ENCODE measurements at regions not wholly inside any gene's neighbourhood (a gene's known extent, or its start where the extent isn't known, plus 50 kb on each side); places are given as distances from the start of the nearest gene placed in this dataset.

DNA sequence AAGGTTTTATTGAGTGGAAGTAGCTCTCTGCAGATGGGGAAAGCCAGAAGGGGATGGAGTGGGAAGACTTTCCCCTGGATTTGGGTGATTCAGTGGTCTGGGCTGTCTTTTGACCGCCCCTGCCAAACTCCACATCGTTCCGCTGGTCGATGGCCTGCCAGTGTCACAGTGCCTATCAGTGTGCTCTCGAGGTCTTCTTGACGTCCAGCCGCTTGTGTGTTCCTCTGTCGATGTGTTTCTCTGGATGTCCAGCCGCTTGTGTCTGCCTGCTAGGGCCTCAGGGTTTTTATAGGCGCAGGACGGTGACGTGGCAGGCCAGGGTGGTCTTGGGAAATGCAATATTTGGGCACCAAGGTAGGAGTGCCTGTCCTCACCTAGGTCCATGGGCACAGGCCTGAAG is 1371.4 kb upstream of the PIK3C3 start:
- no peak for DNase-seq

DNA sequence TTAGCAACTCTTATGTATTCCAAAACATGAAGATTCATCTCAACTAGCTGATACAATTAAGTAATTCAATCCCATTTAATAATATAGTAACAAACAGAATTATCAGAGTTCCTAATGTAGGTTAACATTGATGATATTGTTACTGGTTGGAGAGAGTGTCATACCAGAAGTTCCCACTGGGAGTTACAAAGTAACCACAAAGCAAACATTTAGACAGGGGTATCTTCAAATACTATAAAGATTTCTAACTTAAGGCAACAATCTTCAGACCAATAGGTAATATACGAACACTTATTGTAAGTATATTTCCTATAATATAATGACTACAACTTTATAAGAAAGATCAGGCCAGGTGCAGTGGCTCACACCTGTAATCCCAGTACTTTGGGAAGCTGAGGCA is 1372.9 kb upstream of the PIK3C3 start:
- DNase-seq, result no peak

DNA sequence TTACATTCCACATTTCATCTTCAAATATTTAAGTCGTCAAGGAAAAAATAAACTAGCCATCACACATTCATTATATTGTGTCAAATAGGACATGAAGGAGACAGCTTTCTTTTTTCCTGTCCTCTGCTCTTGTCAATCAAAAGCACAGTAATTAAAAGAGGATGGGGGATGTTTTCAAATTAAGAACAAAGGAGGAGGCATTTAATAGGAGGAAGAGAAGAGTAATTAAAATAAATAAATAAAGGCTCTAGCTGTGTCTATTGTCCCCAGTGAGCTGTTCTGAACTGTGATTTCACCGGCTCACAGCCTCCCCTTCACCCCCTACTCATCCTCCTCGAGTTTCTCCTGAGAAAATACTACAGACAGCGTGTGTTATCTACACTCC is 1377.1 kb upstream of the PIK3C3 start:
- no peak for DNase-seq

DNA sequence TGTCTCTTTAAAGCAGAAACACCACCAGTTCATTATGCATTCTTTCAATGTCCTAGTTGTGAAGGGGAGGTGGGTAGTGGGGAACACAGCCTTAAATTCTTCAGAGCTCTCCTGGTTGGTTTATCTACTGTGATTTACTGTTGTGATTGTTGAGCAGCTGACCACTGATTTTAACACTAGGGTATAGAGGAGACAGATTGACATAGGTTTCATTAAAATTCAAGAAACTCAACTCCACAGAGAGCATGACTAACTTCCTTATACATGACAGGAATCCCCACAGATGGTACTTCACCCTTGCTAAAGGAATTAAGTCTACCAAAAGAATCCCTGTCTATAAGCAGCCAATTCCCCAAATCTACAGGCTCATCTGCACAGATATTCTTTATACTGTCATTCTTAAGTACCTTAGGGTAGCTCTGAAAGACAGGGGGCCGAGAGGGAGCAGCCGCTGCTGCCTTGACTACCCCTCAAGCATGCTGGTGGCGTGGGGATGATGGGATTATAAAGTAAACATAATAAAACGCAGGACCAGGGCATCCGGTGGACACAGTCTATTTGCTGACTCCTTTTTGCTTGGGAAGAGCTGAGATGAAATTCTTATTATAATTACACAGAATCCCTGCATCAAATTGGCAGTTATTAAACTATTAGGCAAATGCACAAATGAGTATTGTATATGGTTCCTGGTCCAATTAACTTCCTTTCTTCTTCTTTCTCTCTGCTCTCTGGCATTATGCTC is 1377.6 kb upstream of the PIK3C3 start:
- DNase-seq, result no peak

DNA sequence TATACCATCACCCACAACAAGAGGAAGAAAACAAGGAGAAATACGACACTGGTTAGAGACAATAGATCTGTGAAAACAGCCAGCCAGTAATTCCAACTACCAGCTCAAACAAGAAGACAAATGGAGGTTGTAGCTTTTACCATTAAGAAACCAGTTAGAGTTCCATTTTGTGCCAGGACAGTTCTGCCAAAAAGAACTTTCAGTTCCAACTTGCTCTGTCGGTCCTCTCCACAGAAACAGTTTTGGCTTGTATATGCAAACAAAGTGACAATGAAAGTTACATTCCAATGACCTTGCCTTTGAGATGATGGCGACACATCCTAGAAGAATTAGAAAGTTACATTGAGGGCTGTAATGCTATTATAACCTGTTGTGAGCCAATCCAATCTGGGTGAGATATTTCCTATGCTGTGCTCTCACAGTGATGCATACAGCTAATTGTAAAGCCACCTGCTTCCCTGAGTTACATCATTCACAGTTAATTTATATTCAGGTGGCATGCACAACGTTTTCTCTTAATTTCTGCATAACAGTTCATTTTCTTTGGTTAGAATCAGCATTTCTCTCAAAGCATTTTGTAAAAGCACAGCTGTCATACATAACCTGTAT is 1378.4 kb upstream of the PIK3C3 start:
- DNase-seq, result no peak

DNA sequence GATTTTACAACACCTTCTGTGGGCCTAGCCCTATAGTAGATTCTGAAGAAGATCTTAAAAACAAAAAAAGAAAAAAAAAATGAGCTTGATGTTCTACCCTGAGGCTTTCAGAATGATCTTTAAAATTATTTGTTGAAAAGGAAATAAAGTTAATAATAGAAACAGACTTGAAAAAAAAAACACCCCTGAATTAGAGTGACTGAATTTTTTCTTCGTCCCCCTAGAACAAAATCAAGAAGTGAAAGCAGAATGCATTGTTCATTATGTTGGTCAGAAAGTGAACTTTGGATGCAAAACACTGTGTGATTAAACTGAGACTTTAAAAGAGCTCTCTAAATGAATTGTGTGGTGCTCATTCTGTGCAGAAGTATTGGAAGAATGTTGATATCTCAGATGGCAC is 1384.4 kb upstream of the PIK3C3 start:
- no peak for DNase-seq

DNA sequence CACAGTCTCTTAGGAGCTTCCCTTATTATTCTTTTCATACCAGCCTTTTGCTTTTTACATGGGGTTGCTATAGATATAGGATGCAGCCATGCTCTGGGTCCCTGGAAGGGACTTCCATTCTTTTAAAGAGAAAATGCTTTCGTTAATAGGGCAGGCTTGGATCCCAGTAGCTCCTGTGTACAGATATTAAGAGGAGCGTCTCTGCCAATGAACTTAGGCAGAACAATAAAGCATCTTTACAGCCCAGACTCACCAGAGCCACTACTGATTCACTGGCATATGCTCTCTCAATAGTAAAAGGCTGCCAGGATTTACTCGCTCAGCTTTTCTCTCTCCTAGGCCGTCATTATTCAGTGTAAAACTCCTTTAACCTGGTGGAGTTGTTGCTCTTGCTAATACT is 1385.4 kb upstream of the PIK3C3 start:
- no peak for DNase-seq

DNA sequence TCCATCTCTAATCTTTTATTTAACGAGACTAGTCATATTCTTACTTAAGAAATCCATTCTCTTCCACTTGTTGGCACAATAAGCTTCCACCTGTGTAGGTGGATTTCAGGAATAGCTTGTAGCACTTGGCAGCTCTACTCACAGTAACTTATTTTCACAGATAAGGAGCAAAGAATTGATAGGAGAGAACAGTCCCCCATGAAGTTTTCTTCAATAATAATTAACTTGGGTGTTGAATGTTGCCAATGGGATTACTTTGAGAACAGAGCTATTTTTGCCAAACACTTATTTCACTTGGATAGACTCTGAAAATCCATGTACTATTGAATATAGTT is 1388.6 kb upstream of the PIK3C3 start:
- DNase-seq, result no peak

DNA sequence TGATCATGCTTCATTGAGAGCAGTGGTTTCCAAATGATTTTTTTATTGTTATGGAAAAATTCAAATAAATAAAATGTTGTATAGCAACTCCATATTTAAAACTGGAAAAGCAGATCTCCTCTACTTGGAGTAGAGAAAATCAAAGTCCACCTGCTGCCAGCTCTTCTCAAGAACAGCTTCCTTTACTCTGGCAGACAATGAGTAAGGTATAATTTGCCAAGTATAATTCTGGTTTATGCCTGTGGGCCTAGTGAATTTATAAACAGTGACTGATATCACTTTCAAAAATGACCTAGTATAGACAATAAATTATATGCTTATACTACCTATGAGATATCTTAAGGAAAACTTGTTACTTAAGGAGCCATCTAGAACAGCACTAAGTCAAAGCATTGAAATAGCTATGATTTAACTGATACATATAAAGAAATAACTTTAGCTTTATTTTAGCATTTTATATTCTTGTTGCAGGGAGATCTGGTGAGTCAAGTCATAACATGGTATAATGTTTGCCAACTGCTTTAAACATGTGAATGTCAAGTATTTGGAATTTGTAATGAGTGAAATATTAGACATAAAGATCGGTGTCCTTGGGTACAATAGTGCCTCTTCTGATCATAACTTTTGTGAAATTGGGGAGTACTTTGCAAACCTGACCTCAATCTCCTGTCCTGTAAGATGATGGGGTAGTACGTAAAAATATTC is 1389.1 kb upstream of the PIK3C3 start:
- no peak for DNase-seq

DNA sequence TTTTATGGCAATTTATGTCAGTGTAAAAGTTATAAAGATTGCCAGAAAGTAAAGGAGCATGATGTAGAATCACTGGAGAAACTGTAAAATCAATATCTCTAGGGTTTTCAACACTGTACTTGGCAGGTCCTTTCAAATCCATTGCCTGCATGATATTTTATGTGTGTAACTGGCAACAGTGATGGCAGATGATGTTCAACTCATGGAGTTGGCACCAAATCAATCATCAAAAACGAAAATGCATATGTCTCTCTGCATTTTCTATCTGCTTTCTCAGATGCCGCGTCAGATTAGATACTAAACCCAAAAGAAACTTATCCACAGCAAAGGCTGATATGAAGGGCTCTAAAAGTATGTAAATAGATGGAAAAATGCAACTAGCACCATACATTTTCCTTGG is 1395.5 kb upstream of the PIK3C3 start:
- DNase-seq, result no peak

DNA sequence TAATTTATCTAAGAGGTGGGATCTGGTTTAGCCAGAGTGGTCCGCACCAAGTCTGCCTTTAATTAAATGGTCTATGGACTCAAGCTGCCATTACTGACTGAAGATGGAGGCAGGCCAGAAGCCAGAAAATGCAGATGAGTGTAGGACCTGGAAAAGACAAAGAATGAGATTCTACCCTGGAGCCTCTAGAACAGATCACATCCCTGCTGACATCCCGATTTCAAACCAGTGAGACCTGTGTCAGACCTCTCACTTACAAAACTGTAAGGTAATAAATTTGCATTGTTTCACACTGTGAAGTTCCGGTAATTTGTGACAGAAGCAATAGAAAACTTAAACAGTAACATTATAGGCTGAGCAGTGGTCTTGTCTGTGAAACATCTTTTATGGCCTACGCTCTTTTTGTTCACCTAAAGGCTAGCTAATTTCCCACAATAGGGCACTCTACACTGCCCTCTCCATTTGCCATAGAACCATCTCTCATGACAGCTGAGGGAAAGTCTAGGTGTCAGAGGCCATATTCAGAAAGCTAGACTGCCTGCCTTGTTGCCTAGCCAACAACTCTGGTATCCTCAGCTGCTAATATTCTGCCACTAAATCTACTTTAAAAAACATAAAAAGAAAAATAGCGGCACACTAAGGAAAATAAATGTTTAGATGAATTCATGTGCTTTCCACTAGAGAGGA is 1396.2 kb upstream of the PIK3C3 start:
- no peak for DNase-seq

DNA sequence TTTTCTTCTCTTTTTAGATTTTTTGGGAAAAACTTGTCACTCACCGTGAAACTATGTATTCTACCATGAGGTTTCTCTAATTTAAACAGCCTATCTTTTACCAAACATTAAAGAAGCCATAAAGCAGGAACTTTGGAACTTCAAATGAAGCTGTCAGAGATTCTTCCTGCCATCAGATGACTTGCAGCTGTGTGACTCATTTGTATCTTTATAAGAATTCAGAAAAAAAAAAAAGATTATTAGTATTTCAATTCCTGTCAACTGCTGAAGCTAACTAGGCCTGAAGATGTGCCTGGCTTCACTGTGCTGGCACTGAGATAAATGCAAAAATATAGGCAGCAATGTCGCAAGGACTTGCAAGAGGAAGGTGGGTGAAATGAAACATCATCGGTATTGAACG is 1399.1 kb upstream of the PIK3C3 start:
- DNase-seq, result no peak

DNA sequence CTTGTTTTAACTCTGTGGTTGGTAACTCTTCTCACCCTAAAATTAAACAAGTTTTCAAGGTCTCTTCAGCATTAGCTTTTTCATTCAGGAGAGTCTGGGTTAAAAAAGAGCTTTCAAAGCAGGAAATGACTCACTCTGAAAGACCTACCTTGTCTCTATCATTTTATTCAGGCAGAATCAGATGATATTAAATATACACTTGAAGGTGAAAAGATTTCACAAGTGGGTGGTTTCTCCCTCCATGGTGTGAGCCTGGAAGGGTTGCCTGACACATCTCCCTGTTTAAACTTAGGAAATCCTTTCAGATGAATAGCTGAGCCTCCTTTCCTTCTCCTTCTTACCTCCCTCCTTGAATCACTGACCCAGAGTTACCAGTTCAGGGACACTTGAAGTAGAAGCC is 1402.0 kb upstream of the PIK3C3 start:
- no peak for DNase-seq

DNA sequence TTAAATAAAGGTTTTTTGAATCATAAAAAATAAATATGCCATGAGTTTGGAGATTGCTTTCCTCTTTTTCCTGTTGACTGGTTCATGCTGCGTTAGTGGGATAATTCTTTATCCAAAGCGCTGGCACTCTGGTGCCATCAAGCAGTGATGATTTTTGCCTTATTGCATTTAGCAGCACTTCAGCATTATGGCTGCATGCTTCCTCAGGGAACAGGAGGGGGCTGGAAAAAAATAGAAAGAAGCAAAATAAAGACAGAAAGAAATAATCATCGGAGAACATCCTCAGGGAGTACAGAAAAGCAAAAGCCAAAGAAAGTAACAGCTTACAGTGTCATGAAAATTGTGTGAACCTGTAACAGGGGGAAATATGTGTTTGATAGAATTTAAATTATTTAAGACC is 1408.2 kb upstream of the PIK3C3 start:
- DNase-seq, result no peak

DNA sequence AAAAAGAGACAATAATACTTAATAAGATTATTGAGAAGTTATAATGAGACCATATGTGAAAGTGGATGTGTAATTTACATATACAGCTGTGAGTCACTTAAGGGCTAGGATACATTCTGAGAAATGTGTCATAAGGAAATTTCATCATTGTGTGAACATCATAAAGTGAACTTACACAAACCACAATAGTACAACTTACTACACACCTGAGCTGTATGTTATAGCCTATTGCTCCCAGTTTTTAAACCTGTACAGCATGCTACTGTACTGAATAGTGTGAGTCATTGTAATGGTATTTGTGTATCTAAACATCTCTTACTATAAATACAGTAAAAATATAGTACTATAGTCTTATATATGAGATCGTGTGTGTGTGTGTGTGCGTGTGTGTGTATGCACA is 1420.3 kb upstream of the PIK3C3 start:
- no peak for DNase-seq

DNA sequence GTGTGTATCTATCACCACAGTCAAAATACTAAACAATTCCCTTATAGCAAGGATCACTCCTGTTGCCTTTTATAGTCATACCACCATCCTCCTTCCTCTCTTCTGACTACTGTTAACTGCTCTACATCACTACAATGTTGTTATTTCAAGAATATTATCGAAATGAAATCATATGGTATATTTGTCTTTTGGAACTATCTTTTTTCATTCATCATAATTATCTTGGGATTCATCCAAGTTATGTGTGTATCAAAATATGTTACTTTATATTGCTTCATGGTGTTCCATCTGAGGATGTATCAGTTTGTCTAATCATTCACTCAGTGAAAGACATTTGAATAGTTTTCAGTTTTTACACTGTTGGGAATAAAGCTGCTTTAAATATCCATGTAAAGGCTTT is 1423.0 kb upstream of the PIK3C3 start:
- no peak for DNase-seq

DNA sequence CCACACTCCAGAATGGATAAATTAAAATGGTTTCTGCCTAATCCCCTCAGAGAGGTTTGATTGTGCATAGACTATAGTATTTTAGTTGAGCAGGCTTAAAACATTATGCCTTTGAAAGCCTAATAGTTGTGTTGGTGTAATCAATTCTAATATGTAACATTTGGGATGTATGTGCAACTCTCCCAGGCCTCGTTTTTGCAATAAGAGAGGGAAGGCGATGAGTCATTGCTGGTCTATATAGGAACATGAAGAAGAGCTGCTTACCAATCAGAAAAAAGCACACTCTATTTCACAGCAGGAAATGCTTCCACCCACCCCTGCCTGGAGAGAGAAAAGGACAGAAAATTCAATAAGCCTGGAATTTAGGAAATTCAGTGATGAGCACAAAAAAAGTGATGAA is 1424.0 kb upstream of the PIK3C3 start:
- no peak for DNase-seq

DNA sequence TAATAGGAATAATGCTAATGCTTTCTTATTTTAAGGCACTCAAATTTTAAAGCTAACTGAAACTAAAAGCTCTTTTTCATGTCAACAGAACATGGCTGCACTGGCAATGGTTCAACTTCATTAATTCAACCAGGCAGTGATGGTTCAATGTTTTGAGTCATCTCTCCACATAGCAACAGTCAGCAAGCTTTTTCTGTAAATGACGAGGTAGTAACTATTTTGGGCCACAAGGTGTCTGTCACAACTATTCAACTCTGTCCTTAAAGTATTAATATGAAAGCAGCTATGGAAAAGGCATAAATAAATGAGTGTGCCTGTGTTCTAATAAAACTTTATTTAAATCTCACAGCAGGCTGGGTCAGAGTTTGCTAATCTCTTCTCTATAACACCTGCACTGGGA is 1425.6 kb upstream of the PIK3C3 start:
- no peak for DNase-seq

DNA sequence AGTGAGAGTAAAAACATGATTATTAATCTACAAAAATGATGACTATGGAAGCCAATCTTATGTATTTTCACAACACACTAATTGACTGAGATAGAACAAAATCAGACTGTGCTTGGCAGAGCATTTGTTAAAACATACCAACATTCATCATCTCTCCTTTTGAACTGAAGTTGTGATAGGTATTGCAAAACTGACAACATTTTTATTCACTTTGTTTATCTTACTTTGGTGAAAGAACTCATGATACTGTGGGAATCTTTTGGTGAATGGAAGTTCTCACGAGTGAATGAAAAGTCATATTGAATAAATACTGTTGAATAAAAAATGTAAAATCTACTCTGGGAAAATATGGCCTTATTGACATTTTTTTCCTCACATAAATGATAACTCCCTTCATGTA is 1430.2 kb upstream of the PIK3C3 start:
- DNase-seq, result no peak

DNA sequence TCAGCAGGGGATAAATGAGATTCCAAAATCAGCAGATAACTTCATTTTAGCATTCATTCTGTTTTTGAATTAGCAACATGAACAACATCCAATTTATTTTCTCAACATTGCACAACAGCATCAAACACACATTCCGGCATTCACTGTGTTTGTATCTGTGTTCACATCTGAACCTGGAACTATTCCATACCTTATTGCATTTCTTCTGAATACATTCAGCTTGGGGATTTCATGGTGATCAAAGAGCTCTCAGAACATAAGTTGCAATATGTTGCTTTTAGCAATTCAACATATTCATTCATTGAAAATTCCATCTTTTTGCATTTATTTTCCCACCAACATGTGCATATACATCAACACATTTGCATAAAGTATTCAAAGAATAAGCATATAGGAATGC is 1431.7 kb upstream of the PIK3C3 start:
- DNase-seq, result no peak

DNA sequence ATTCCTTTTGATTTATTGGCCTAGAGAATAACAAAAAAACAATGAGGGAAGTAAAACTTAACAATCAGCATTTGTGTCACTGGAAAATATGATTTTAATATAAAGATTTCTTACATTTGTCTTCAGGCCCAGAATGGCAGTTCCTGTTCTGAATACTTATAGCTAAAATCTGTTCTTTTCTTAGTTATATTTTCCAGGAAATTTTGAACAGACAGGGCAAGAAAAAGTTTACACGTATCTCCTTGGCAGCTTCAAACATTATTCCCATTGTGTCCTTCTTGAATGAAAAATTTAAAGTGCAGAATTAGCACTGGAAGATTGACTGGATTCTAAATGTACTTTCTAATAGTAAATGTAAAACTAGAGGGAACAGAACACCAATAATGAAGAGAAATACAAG is 1454.0 kb upstream of the PIK3C3 start:
- DNase-seq, result no peak

DNA sequence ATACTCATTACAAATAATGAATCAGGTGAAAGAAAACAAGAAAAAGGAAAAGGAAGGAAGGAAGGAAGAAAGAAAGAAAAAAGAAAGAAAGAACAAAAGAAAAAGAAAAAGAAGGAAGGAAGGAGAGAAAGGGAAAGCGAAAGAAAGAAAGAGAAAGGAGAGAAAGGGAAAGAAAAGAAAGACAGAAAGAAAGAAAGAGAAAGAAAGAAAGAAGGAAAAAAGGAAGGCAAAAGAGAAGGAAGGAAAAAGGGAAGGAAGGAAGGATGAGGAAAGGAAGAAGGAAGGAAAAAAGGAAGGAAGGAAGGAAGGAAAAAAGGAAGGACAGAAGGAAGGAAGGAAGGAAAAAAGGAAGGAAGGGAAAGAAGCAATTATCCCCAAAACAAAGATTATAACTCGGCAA is 1460.4 kb upstream of the PIK3C3 start:
- DNase-seq, result no peak

DNA sequence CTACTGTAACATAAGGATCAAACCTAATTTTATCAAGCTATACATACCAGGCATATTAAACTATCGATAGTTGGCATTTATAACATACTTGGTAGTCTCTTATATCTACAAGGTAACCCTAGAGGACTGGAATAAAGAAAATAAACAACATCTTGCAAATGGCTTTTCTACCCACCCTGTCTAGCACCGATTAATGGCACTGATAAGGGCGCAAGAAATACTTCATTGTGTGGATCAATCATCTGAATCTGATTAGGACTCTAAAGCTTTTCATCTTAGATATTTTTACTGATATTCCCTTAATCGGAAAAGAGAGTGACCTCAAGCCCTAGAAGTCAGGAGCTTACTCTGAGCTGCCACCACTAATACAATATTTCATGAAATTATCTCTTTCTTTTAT is 1461.7 kb upstream of the PIK3C3 start:
- no peak for DNase-seq

DNA sequence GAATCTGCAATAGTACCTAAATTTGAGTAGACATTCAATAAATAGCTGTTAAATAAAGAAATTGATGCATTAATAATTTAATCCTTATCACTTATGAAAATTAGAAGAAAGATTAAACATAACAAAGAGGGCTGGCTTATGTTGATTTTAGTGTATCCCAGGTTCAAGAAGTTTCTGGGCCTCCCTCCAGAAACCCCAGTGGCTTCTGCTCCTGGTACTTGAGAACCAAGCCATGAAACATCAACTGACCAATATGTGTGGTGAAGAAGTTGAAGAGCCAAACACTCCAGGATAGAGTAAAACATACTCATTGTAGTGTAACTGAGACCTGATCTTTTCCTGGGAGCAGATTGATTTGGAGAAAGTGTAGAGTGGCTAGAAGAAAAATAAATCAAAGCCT is 1465.7 kb upstream of the PIK3C3 start:
- DNase-seq, result no peak

Measured in T-helper 9 cell (primary cell).